ENCODE measurements at regions not wholly inside any gene's neighbourhood (a gene's known extent, or its start where the extent isn't known, plus 50 kb on each side); places are given as distances from the start of the nearest gene placed in this dataset.

- Histone ChIP-seq H3K27ac (no peak overlapping the region), H3K9ac (ENCODE audit: insufficient read length) (no peak overlapping the region), H3K9me3 (ENCODE audit: low read depth, low read length) (no peaks in the 10 kb centered on the region), H3K36me3 (ENCODE audit: insufficient read depth, low read length) (no peaks in the 10 kb centered on the region), H3K4me3 (no peak overlapping the region)
- no peak for DNase-seq (ENCODE audit: low read depth, low spot score)
- TF ChIP-seq FOXP2 (optimal IDR thresholded peaks at IDR 0.05; ENCODE audit: control extremely low read depth, extremely low read length, insufficient read depth) (no peak), POLR2AphosphoS5 (IDR thresholded peaks at IDR 0.05; ENCODE audit: borderline replicate concordance, low read depth, low read length) (no peak), EZH2 (IDR thresholded peaks at IDR 0.05) (no peak)
Measured at GRCh38 chr7:86164827-86165226, 478.9 kb upstream of the GRM3 start.

- no peak for TF ChIP-seq EZH2 (IDR thresholded peaks at IDR 0.05)
- TF ChIP-seq POLR2AphosphoS5 (IDR thresholded peaks at IDR 0.05; ENCODE audit: borderline replicate concordance, low read depth, low read length), result no peak
- no peak for TF ChIP-seq FOXP2 (optimal IDR thresholded peaks at IDR 0.05; ENCODE audit: control extremely low read depth, extremely low read length, insufficient read depth)
- H3K27ac ChIP-seq, result no peak overlapping the region
- H3K9ac ChIP-seq (ENCODE audit: insufficient read length), result no peak overlapping the region
- H3K9me3 ChIP-seq (ENCODE audit: low read depth, low read length), result no peaks in the 10 kb centered on the region
- no peak for DNase-seq (ENCODE audit: low read depth, low spot score)
- no peak overlapping the region for H3K4me3 ChIP-seq
- no peaks in the 10 kb centered on the region for H3K36me3 ChIP-seq (ENCODE audit: insufficient read depth, low read length)
Measured at GRCh38 chr7:86158111-86158510, 485.6 kb upstream of the GRM3 start.

GRCh38 chr7:86155623-86156022, 488.1 kb upstream of the GRM3 start:
- no peak overlapping the region for H3K4me3 ChIP-seq
- no peaks in the 10 kb centered on the region for H3K9me3 ChIP-seq (ENCODE audit: low read depth, low read length)
- H3K27ac ChIP-seq, result no peak overlapping the region
- no peak for TF ChIP-seq POLR2AphosphoS5 (IDR thresholded peaks at IDR 0.05; ENCODE audit: borderline replicate concordance, low read depth, low read length)
- TF ChIP-seq FOXP2 (optimal IDR thresholded peaks at IDR 0.05; ENCODE audit: control extremely low read depth, extremely low read length, insufficient read depth), result no peak
- TF ChIP-seq EZH2 (IDR thresholded peaks at IDR 0.05), result no peak
- H3K9ac ChIP-seq (ENCODE audit: insufficient read length), result no peak overlapping the region
- H3K36me3 ChIP-seq (ENCODE audit: insufficient read depth, low read length), result no peaks in the 10 kb centered on the region
- no peak for DNase-seq (ENCODE audit: low read depth, low spot score)

- no peak for TF ChIP-seq FOXP2 (optimal IDR thresholded peaks at IDR 0.05; ENCODE audit: control extremely low read depth, extremely low read length, insufficient read depth)
- TF ChIP-seq POLR2AphosphoS5 (IDR thresholded peaks at IDR 0.05; ENCODE audit: borderline replicate concordance, low read depth, low read length), result no peak
- no peak for TF ChIP-seq EZH2 (IDR thresholded peaks at IDR 0.05)
- no peak for DNase-seq (ENCODE audit: low read depth, low spot score)
- Histone ChIP-seq H3K4me3 (no peak overlapping the region), H3K36me3 (ENCODE audit: insufficient read depth, low read length) (no peaks in the 10 kb centered on the region), H3K27ac (no peak overlapping the region), H3K9me3 (ENCODE audit: low read depth, low read length) (no peaks in the 10 kb centered on the region), H3K9ac (ENCODE audit: insufficient read length) (no peak overlapping the region)
Measured at GRCh38 chr7:86152926-86153325, 490.8 kb upstream of the GRM3 start.

GRCh38 chr7:86149024-86149665, 494.6 kb upstream of the GRM3 start:
- TF ChIP-seq FOXP2 (optimal IDR thresholded peaks at IDR 0.05; ENCODE audit: control extremely low read depth, extremely low read length, insufficient read depth) (no peak), POLR2AphosphoS5 (IDR thresholded peaks at IDR 0.05; ENCODE audit: borderline replicate concordance, low read depth, low read length) (no peak), EZH2 (IDR thresholded peaks at IDR 0.05) (no peak)
- no peak overlapping the region for H3K4me3 ChIP-seq
- H3K9ac ChIP-seq (ENCODE audit: insufficient read length), result no peak overlapping the region
- H3K27ac ChIP-seq, result no peak overlapping the region
- H3K9me3 ChIP-seq (ENCODE audit: low read depth, low read length), result no peaks in the 10 kb centered on the region
- no peaks in the 10 kb centered on the region for H3K36me3 ChIP-seq (ENCODE audit: insufficient read depth, low read length)
- no peak for DNase-seq (ENCODE audit: low read depth, low spot score)

GRCh38 chr7:86148501-86148900, 495.2 kb upstream of the GRM3 start:
- H3K4me3 ChIP-seq, result no peak overlapping the region
- DNase-seq (ENCODE audit: low read depth, low spot score), result no peak
- no peaks in the 10 kb centered on the region for H3K36me3 ChIP-seq (ENCODE audit: insufficient read depth, low read length)
- H3K9ac ChIP-seq (ENCODE audit: insufficient read length), result no peak overlapping the region
- H3K9me3 ChIP-seq (ENCODE audit: low read depth, low read length), result no peaks in the 10 kb centered on the region
- TF ChIP-seq EZH2 (IDR thresholded peaks at IDR 0.05), result no peak
- TF ChIP-seq FOXP2 (optimal IDR thresholded peaks at IDR 0.05; ENCODE audit: control extremely low read depth, extremely low read length, insufficient read depth), result no peak
- TF ChIP-seq POLR2AphosphoS5 (IDR thresholded peaks at IDR 0.05; ENCODE audit: borderline replicate concordance, low read depth, low read length), result no peak
- no peak overlapping the region for H3K27ac ChIP-seq

- Histone ChIP-seq H3K9me3 (ENCODE audit: low read depth, low read length) (no peaks in the 10 kb centered on the region), H3K36me3 (ENCODE audit: insufficient read depth, low read length) (no peaks in the 10 kb centered on the region), H3K4me3 (no peak overlapping the region), H3K9ac (ENCODE audit: insufficient read length) (no peak overlapping the region), H3K27ac (no peak overlapping the region)
- TF ChIP-seq POLR2AphosphoS5 (IDR thresholded peaks at IDR 0.05; ENCODE audit: borderline replicate concordance, low read depth, low read length) (no peak), EZH2 (IDR thresholded peaks at IDR 0.05) (no peak), FOXP2 (optimal IDR thresholded peaks at IDR 0.05; ENCODE audit: control extremely low read depth, extremely low read length, insufficient read depth) (no peak)
- DNase-seq (ENCODE audit: low read depth, low spot score), result no peak
Measured at GRCh38 chr7:86137343-86137742, 506.4 kb upstream of the GRM3 start.

- DNase-seq (ENCODE audit: low read depth, low spot score), result no peak
- Histone ChIP-seq H3K9ac (ENCODE audit: insufficient read length) (no peak overlapping the region), H3K27ac (no peak overlapping the region), H3K4me3 (no peak overlapping the region), H3K36me3 (ENCODE audit: insufficient read depth, low read length) (no peaks in the 10 kb centered on the region), H3K9me3 (ENCODE audit: low read depth, low read length) (no peaks in the 10 kb centered on the region)
- TF ChIP-seq EZH2 (IDR thresholded peaks at IDR 0.05), result no peak
- TF ChIP-seq POLR2AphosphoS5 (IDR thresholded peaks at IDR 0.05; ENCODE audit: borderline replicate concordance, low read depth, low read length), result no peak
- no peak for TF ChIP-seq FOXP2 (optimal IDR thresholded peaks at IDR 0.05; ENCODE audit: control extremely low read depth, extremely low read length, insufficient read depth)
Measured at GRCh38 chr7:86130268-86130667, 513.4 kb upstream of the GRM3 start.

- no peak for DNase-seq (ENCODE audit: low read depth, low spot score)
- Histone ChIP-seq H3K36me3 (ENCODE audit: insufficient read depth, low read length) (no peaks in the 10 kb centered on the region), H3K9ac (ENCODE audit: insufficient read length) (no peak overlapping the region), H3K27ac (no peak overlapping the region), H3K4me3 (no peak overlapping the region), H3K9me3 (ENCODE audit: low read depth, low read length) (no peaks in the 10 kb centered on the region)
- TF ChIP-seq POLR2AphosphoS5 (IDR thresholded peaks at IDR 0.05; ENCODE audit: borderline replicate concordance, low read depth, low read length) (no peak), FOXP2 (optimal IDR thresholded peaks at IDR 0.05; ENCODE audit: control extremely low read depth, extremely low read length, insufficient read depth) (no peak), EZH2 (IDR thresholded peaks at IDR 0.05) (no peak)
Measured at GRCh38 chr7:86123476-86123875, 520.2 kb upstream of the GRM3 start.

Measured in SK-N-MC (cell line).